ENCODE measurements at regions not wholly inside any gene's neighbourhood (a gene's known extent, or its start where the extent isn't known, plus 50 kb on each side); places are given as distances from the start of the nearest gene placed in this dataset.

GRCh38 chr3:84066915-84067314 lies 891.9 kb upstream of the CADM2 start:
- TF ChIP-seq CTCF (IDR thresholded peaks at IDR 0.05): no peak
- TF ChIP-seq POLR2AphosphoS5 (IDR thresholded peaks at IDR 0.05): no peak
- TF ChIP-seq POLR2A (IDR thresholded peaks at IDR 0.05): no peak
- no peak for TF ChIP-seq EP300 (IDR thresholded peaks at IDR 0.05; ENCODE audit: low read depth)
- in situ Hi-C loops (cut with MboI; ENCODE audit: low pct_ligation_motif_present in 1 of 4, low pct_unique_long_range_greater_than_20kb in 1 of 4, low sequenced_read_pairs in 3 of 4) (no loop called here), intact Hi-C loops (cut with DNase I; ENCODE audit: low total_unique reads) (no loop called here)
- H3K4me1 ChIP-seq: no peaks in the 10 kb centered on the region
- no peak for DNase-seq
- H3K27me3 ChIP-seq: no peaks in the 10 kb centered on the region
- no peaks in the 10 kb centered on the region for H3K9me3 ChIP-seq
- H3K36me3 ChIP-seq: no peaks in the 10 kb centered on the region
- no peak overlapping the region for H3K27ac ChIP-seq
- WGBS, 2 donors (ENCODE audit: low coverage in 1 of 2): 60 to 79% methylated on average over 1 of the region's 1 CpG
- no peak overlapping the region for H3K4me3 ChIP-seq

- in situ Hi-C loops (cut with MboI; ENCODE audit: low pct_ligation_motif_present in 1 of 4, low pct_unique_long_range_greater_than_20kb in 1 of 4, low sequenced_read_pairs in 3 of 4) (no loop called here), intact Hi-C loops (cut with DNase I; ENCODE audit: low total_unique reads) (no loop called here)
- H3K27ac ChIP-seq: no peak overlapping the region
- DNase-seq: no peak
- no peaks in the 10 kb centered on the region for H3K36me3 ChIP-seq
- no peaks in the 10 kb centered on the region for H3K27me3 ChIP-seq
- no peak for TF ChIP-seq EP300 (IDR thresholded peaks at IDR 0.05; ENCODE audit: low read depth)
- TF ChIP-seq CTCF (IDR thresholded peaks at IDR 0.05): no peak
- no peak for TF ChIP-seq POLR2A (IDR thresholded peaks at IDR 0.05)
- no peak for TF ChIP-seq POLR2AphosphoS5 (IDR thresholded peaks at IDR 0.05)
- H3K4me1 ChIP-seq: no peaks in the 10 kb centered on the region
- no peak overlapping the region for H3K4me3 ChIP-seq
- peaks cover 0 to 3% of the 10 kb centered on the region in 2 donors for H3K9me3 ChIP-seq
- WGBS, 2 donors (ENCODE audit: low coverage in 1 of 2): 70 to 82% methylated on average over 2 to 4 of the region's 4 CpGs
Observed at GRCh38 chr3:84073664-84074063, 885.1 kb upstream of the CADM2 start.

GRCh38 chr3:84074767-84075166 lies 884.0 kb upstream of the CADM2 start:
- H3K4me3 ChIP-seq: no peak overlapping the region
- 72 to 78% methylated on average over 2 of the region's 2 CpGs for WGBS, 2 donors (ENCODE audit: low coverage in 1 of 2)
- no peaks in the 10 kb centered on the region for H3K27me3 ChIP-seq
- intact Hi-C loops (cut with DNase I; ENCODE audit: low total_unique reads) (no loop called here), in situ Hi-C loops (cut with MboI; ENCODE audit: low pct_ligation_motif_present in 1 of 4, low pct_unique_long_range_greater_than_20kb in 1 of 4, low sequenced_read_pairs in 3 of 4) (no loop called here)
- peaks cover 0 to 3% of the 10 kb centered on the region in 2 donors for H3K9me3 ChIP-seq
- TF ChIP-seq EP300 (IDR thresholded peaks at IDR 0.05; ENCODE audit: low read depth) (no peak), POLR2A (IDR thresholded peaks at IDR 0.05) (no peak), POLR2AphosphoS5 (IDR thresholded peaks at IDR 0.05) (no peak), CTCF (IDR thresholded peaks at IDR 0.05) (no peak)
- DNase-seq: no peak
- no peaks in the 10 kb centered on the region for H3K36me3 ChIP-seq
- H3K27ac ChIP-seq: no peak overlapping the region
- H3K4me1 ChIP-seq: no peaks in the 10 kb centered on the region

GRCh38 chr3:84077479-84077878 lies 881.3 kb upstream of the CADM2 start:
- H3K27ac ChIP-seq: no peak overlapping the region
- WGBS, 2 donors (ENCODE audit: low coverage in 1 of 2): 36 to 42% methylated on average over 3 of the region's 3 CpGs
- in situ Hi-C loops (cut with MboI; ENCODE audit: low pct_ligation_motif_present in 1 of 4, low pct_unique_long_range_greater_than_20kb in 1 of 4, low sequenced_read_pairs in 3 of 4): no loop called here
- peaks cover 0 to 3% of the 10 kb centered on the region in 2 donors for H3K9me3 ChIP-seq
- intact Hi-C loops (cut with DNase I; ENCODE audit: low total_unique reads): no loop called here
- DNase-seq: no peak
- no peaks in the 10 kb centered on the region for H3K4me1 ChIP-seq
- TF ChIP-seq POLR2A (IDR thresholded peaks at IDR 0.05) (no peak), POLR2AphosphoS5 (IDR thresholded peaks at IDR 0.05) (no peak), EP300 (IDR thresholded peaks at IDR 0.05; ENCODE audit: low read depth) (no peak), CTCF (IDR thresholded peaks at IDR 0.05) (no peak)
- H3K36me3 ChIP-seq: no peaks in the 10 kb centered on the region
- H3K4me3 ChIP-seq: no peak overlapping the region
- H3K27me3 ChIP-seq: no peaks in the 10 kb centered on the region

Measured in transverse colon (tissue), 4 donors.